SK-N-SH (cell line): ENCODE measurements at regions not wholly inside any gene's neighbourhood (a gene's known extent, or its start where the extent isn't known, plus 50 kb on each side); places are given as distances from the start of the nearest gene placed in this dataset.

Experiments
- CTCF ChIP-seq: fragments of 200-600 bp; sonication (generic); IDR thresholded peaks from 2 replicates; pipeline ENCODE4 v1.6.1; 2017; ENCODE audit warnings: antibody characterized with exemption, mild to moderate bottlenecking, moderate library complexity
- EZH2phosphoT487 ChIP-seq: fragments of 200-600 bp; sonication (generic); IDR thresholded peaks from 2 replicates; pipeline ENCODE4 v1.6.1; 2017; ENCODE audit warnings: low read depth, mixed run types, mild to moderate bottlenecking, antibody characterized with exemption, moderate library complexity, borderline replicate concordance
- FOXJ3 ChIP-seq: sonication (generic); formaldehyde crosslinking; IDR thresholded peaks from 2 replicates; pipeline ENCODE4 v1.5.1; 2020; ENCODE audit warnings: mild to moderate bottlenecking, missing genetic modification reagents
- REST ChIP-seq: IDR thresholded peaks from 2 replicates; pipeline ENCODE4 v1.6.1; 2012; ENCODE audit warnings: mild to moderate bottlenecking, low read depth, low read length, moderate library complexity
- RFX5 ChIP-seq: IDR thresholded peaks from 2 replicates; pipeline ENCODE4 v1.6.1; 2012; ENCODE audit warnings: mild to moderate bottlenecking, improper control_type of control experiment, low read length
- SIN3A ChIP-seq: IDR thresholded peaks from 2 replicates; pipeline ENCODE4 v1.6.1; 2012; ENCODE audit warnings: low read depth, mild to moderate bottlenecking, low read length, moderate library complexity, borderline replicate concordance
- TEAD4 ChIP-seq: IDR thresholded peaks from 2 replicates; pipeline ENCODE4 v1.4.0; 2012; ENCODE audit warnings: mild to moderate bottlenecking, borderline replicate concordance; ENCODE audit not compliant: insufficient read depth
- USF1 ChIP-seq: IDR thresholded peaks from 2 replicates; pipeline ENCODE4 v1.4.0; 2012; ENCODE audit warnings: low read depth, borderline replicate concordance
- ZBTB33 ChIP-seq: IDR thresholded peaks from 2 replicates; pipeline ENCODE4 v1.4.0; 2012; ENCODE audit warnings: low read depth, borderline replicate concordance

- TF ChIP-seq CTCF (no peak), ZBTB33 (no peak), FOXJ3 (no peak), USF1 (no peak), EZH2phosphoT487 (no peak), TEAD4 (no peak), RFX5 (no peak), SIN3A (no peak), REST (no peak)
Observed at GRCh38 chr2:18440777-18441176, 119.7 kb downstream of the RDH14 start.
